ENCODE measurements at regions not wholly inside any gene's neighbourhood (a gene's known extent, or its start where the extent isn't known, plus 50 kb on each side); places are given as distances from the start of the nearest gene placed in this dataset.

DNA sequence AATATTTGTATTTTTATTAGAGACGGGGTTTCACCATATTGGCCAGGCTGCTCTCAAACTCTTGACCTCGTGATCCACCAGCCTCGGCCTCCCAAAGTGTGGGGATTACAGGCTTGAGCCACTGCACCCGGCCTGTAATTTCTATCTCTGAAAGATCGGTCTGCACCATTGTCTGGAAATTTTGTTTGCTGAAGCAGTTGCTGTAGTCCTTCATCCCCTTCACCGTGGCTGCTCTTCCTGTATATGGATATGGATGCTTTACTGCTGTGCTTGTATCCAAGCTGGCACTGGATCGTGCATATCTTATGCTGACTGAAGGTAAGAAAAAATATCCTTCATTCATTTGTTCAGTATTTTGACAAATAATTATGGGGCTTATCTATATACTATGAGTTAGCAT is 338.4 kb upstream of the GNPDA2 start:
- TF ChIP-seq POLR2AphosphoS5 (IDR thresholded peaks at IDR 0.05): no peak
- TF ChIP-seq, protein P1, sequence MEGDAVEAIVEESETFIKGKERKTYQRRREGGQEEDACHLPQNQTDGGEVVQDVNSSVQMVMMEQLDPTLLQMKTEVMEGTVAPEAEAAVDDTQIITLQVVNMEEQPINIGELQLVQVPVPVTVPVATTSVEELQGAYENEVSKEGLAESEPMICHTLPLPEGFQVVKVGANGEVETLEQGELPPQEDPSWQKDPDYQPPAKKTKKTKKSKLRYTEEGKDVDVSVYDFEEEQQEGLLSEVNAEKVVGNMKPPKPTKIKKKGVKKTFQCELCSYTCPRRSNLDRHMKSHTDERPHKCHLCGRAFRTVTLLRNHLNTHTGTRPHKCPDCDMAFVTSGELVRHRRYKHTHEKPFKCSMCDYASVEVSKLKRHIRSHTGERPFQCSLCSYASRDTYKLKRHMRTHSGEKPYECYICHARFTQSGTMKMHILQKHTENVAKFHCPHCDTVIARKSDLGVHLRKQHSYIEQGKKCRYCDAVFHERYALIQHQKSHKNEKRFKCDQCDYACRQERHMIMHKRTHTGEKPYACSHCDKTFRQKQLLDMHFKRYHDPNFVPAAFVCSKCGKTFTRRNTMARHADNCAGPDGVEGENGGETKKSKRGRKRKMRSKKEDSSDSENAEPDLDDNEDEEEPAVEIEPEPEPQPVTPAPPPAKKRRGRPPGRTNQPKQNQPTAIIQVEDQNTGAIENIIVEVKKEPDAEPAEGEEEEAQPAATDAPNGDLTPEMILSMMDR (IDR thresholded peaks at IDR 0.05; ENCODE audit: poor library complexity, severe bottlenecking): no peak
- TF ChIP-seq RAD21 (conservative IDR thresholded peaks at IDR 0.05): no peak
- TF ChIP-seq EP300 (conservative IDR thresholded peaks at IDR 0.05; ENCODE audit: poor library complexity, severe bottlenecking): no peak
- no peak for TF ChIP-seq EZH2 (IDR thresholded peaks at IDR 0.05; ENCODE audit: borderline replicate concordance, insufficient read depth, low read length, poor library complexity, severe bottlenecking)
- TF ChIP-seq TAF1 (IDR thresholded peaks at IDR 0.05; ENCODE audit: low read depth): no peak
- no peak for TF ChIP-seq MXI1 (conservative IDR thresholded peaks at IDR 0.05; ENCODE audit: poor library complexity, severe bottlenecking)
- TF ChIP-seq, protein P2, sequence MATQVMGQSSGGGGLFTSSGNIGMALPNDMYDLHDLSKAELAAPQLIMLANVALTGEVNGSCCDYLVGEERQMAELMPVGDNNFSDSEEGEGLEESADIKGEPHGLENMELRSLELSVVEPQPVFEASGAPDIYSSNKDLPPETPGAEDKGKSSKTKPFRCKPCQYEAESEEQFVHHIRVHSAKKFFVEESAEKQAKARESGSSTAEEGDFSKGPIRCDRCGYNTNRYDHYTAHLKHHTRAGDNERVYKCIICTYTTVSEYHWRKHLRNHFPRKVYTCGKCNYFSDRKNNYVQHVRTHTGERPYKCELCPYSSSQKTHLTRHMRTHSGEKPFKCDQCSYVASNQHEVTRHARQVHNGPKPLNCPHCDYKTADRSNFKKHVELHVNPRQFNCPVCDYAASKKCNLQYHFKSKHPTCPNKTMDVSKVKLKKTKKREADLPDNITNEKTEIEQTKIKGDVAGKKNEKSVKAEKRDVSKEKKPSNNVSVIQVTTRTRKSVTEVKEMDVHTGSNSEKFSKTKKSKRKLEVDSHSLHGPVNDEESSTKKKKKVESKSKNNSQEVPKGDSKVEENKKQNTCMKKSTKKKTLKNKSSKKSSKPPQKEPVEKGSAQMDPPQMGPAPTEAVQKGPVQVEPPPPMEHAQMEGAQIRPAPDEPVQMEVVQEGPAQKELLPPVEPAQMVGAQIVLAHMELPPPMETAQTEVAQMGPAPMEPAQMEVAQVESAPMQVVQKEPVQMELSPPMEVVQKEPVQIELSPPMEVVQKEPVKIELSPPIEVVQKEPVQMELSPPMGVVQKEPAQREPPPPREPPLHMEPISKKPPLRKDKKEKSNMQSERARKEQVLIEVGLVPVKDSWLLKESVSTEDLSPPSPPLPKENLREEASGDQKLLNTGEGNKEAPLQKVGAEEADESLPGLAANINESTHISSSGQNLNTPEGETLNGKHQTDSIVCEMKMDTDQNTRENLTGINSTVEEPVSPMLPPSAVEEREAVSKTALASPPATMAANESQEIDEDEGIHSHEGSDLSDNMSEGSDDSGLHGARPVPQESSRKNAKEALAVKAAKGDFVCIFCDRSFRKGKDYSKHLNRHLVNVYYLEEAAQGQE (IDR thresholded peaks at IDR 0.05; ENCODE audit: borderline replicate concordance): no peak
